GM12878 (cell line): ENCODE measurements at regions not wholly inside any gene's neighbourhood (a gene's known extent, or its start where the extent isn't known, plus 50 kb on each side); places are given as distances from the start of the nearest gene placed in this dataset.

Experiments
- ATAC-seq: fragments of 200-7000 bp; cut with Tn5 transposase; 3 replicates; pipeline ENCODE4 v1.9.1; 2020; ENCODE audit warnings: mild to moderate bottlenecking, moderate library complexity
- BruUV-seq: library from RNA; stranded (reverse); fragments of 400-500 nt; replicated peaks from 2 replicates; lab custom pipeline; 2021; lab: Mats Ljungman, UMichigan
- CTCF ChIA-PET: fragments of 300-600 bp; sonication (Branson Sonifier 250); formaldehyde crosslinking; extraction: SDS; loops from one replicate; lab custom pipeline; 2021; ENCODE audit warnings: inconsistent platforms; lab: Yijun Ruan, JAX
- POLR2A ChIA-PET: fragments of 350-600 bp; formaldehyde crosslinking; extraction: SDS; loops from one replicate; lab custom pipeline; 2021; ENCODE audit warnings: inconsistent platforms; lab: Charles Lee
- RAD21 ChIA-PET: fragments of 300-600 bp; sonication (Branson Sonifier 250); formaldehyde crosslinking; loops from one replicate; lab custom pipeline; 2023; ENCODE audit warnings: antibody characterized with exemption; ENCODE audit not compliant: unreplicated experiment; lab: Charles Lee
- SMC1A ChIA-PET: fragments of 300-600 bp; sonication (Branson Sonifier 250); formaldehyde crosslinking; loops from one replicate; lab custom pipeline; 2023; ENCODE audit not compliant: unreplicated experiment, uncharacterized antibody; lab: Charles Lee
- DNase-seq: peaks from one replicate; pipeline ENCODE4 v3.0.0-alpha.2; 2011; ENCODE audit warnings: low read depth, low spot score
- FAIRE-seq: peaks from 3 replicates; lab custom pipeline; 2011; peaks lifted over from hg19 to GRCh38; lab: Jason Lieb, UNC
- H2AFZ ChIP-seq: 2 replicates; pipeline ENCODE4 v1.6.0; 2011; ENCODE audit warnings: low read depth, low read length, control low read depth; ENCODE audit not compliant: control insufficient read depth
- H3K27ac ChIP-seq: 2 replicates; pipeline ENCODE4 v1.5.1; 2011; ENCODE audit warnings: control low read depth; ENCODE audit not compliant: control insufficient read depth, insufficient read depth
- H3K27me3 ChIP-seq, 2 experiments: replicated peaks in 1 of 2; 2 replicates each; pipeline versions ENCODE4 v1.6.0 to v1.6.1; 2011; ENCODE audit warnings: low read length in 1 of 2; ENCODE audit not compliant: control insufficient read depth in 2 of 2, insufficient read depth in 2 of 2
- H3K36me3 ChIP-seq, 2 experiments: 2 replicates each; pipeline ENCODE4 v1.5.1; 2011; ENCODE audit warnings: low read length in 1 of 2; ENCODE audit not compliant: control insufficient read depth in 2 of 2, insufficient read depth in 2 of 2
- H3K4me1 ChIP-seq: 2 replicates; pipeline ENCODE4 v1.6.1; 2011; ENCODE audit warnings: mild to moderate bottlenecking, low read length, moderate library complexity, mixed read lengths; ENCODE audit not compliant: control insufficient read depth, insufficient read depth
- H3K4me2 ChIP-seq: 2 replicates; pipeline ENCODE4 v1.6.0; 2011; ENCODE audit warnings: control low read depth; ENCODE audit not compliant: control insufficient read depth, insufficient read depth
- H3K4me3 ChIP-seq: fragments of 200-600 bp; sonication (generic); 2 replicates; pipeline ENCODE4 v1.5.1; 2016
- H3K79me2 ChIP-seq: 2 replicates; pipeline ENCODE4 v1.6.0; 2011; ENCODE audit warnings: low read length; ENCODE audit not compliant: control insufficient read depth, insufficient read depth
- H3K9ac ChIP-seq: 2 replicates; pipeline ENCODE4 v1.8.0; 2011; ENCODE audit warnings: low read length, control low read depth, mixed read lengths; ENCODE audit not compliant: control insufficient read depth, insufficient read depth
- H3K9me3 ChIP-seq: replicated peaks from 3 replicates; pipeline ENCODE4 v1.5.1; 2011; ENCODE audit warnings: mild to moderate bottlenecking, low read length; ENCODE audit not compliant: control insufficient read depth, insufficient read depth
- H4K20me1 ChIP-seq: 2 replicates; pipeline ENCODE4 v1.6.0; 2011; ENCODE audit not compliant: control insufficient read depth, insufficient read depth
- CBX5 ChIP-seq: sonication (generic); IDR thresholded peaks from 2 replicates; pipeline ENCODE4 v1.6.1; 2016; ENCODE audit warnings: low read depth, moderate library complexity, mild to moderate bottlenecking, inconsistent platforms
- GABPA ChIP-seq: IDR thresholded peaks from 2 replicates; pipeline ENCODE4 v1.6.1; 2014; ENCODE audit warnings: antibody characterized with exemption, low read depth, mild to moderate bottlenecking, inconsistent platforms
- KAT2A ChIP-seq: conservative IDR thresholded peaks from 2 replicates; pipeline ENCODE4 v1.6.1; 2011; ENCODE audit warnings: low read depth, low read length; ENCODE audit not compliant: control insufficient read depth
- LARP7 ChIP-seq: fragments of 450-650 bp; IDR thresholded peaks from 2 replicates; pipeline ENCODE4 v1.6.1; 2017; ENCODE audit warnings: mild to moderate bottlenecking
- NFIC ChIP-seq: IDR thresholded peaks from 2 replicates; pipeline ENCODE4 v1.6.1; 2012; ENCODE audit warnings: low read depth, mild to moderate bottlenecking, inconsistent platforms, low read length, moderate library complexity
- PML ChIP-seq: IDR thresholded peaks from 2 replicates; pipeline ENCODE4 v1.6.1; 2012; ENCODE audit warnings: low read length, inconsistent platforms
- POU2F2 ChIP-seq: IDR thresholded peaks from 3 replicates; pipeline ENCODE4 v1.6.1; 2011; ENCODE audit warnings: low read depth, mild to moderate bottlenecking, low read length, borderline replicate concordance
- RBBP5 ChIP-seq: fragments of 200-600 bp; sonication (generic); conservative IDR thresholded peaks from 2 replicates; pipeline ENCODE4 v1.6.1; 2016
- SMC3 ChIP-seq: IDR thresholded peaks from 2 replicates; pipeline ENCODE4 v1.6.1; 2011; ENCODE audit warnings: low read length, improper control_type of control experiment, borderline replicate concordance
- TCF7 ChIP-seq: IDR thresholded peaks from 2 replicates; pipeline ENCODE4 v1.6.1; 2014; ENCODE audit warnings: antibody characterized with exemption, borderline replicate concordance
- ZNF274 ChIP-seq: IDR thresholded peaks from one replicate; pipeline ENCODE4 v1.8.0; 2011; ENCODE audit not compliant: insufficient read length, insufficient read depth
- ZNF622 ChIP-seq: fragments of 450-650 bp; IDR thresholded peaks from 2 replicates; pipeline ENCODE4 v1.6.1; 2017; ENCODE audit warnings: mild to moderate bottlenecking, inconsistent platforms
- WGBS: methylation state at CpG from one replicate; pipeline ENCODE4 v1.1.6; 2016; ENCODE audit warnings: low lambda C conversion rate; ENCODE audit not compliant: insufficient replicate concordance, insufficient coverage; ENCODE audit errors: missing lambda C conversion rate; 5-methylcytosine and 5-hydroxymethylcytosine counted together
- in situ Hi-C: fragments of 300-500 bp; cut with MboI; formaldehyde crosslinking; loops from 9 replicates; pipeline ENCODE4 v1.14.3; 2018; ENCODE audit warnings: mixed read lengths
- intact Hi-C: fragments of 100-400 bp; cut with micrococcal nuclease; formaldehyde crosslinking; loops from one replicate; pipeline ENCODE4 v1.14.2; 2022; ENCODE audit not compliant: unreplicated experiment
- TF ChIP-seq, protein P1 (sequence below): fragments of 450-650 bp; IDR thresholded peaks from 2 replicates; pipeline ENCODE4 v1.6.1; 2016; ENCODE audit warnings: mild to moderate bottlenecking
- TF ChIP-seq, protein P2 (sequence below): fragments of 150-350 bp; IDR thresholded peaks from 2 replicates; pipeline ENCODE4 v1.6.1; 2016; ENCODE audit warnings: low read depth, low read length
- TF ChIP-seq, protein P3 (sequence below): fragments of 450-650 bp; conservative IDR thresholded peaks from 2 replicates; pipeline ENCODE4 v1.6.1; 2017; ENCODE audit warnings: mild to moderate bottlenecking, moderate library complexity

DNA sequence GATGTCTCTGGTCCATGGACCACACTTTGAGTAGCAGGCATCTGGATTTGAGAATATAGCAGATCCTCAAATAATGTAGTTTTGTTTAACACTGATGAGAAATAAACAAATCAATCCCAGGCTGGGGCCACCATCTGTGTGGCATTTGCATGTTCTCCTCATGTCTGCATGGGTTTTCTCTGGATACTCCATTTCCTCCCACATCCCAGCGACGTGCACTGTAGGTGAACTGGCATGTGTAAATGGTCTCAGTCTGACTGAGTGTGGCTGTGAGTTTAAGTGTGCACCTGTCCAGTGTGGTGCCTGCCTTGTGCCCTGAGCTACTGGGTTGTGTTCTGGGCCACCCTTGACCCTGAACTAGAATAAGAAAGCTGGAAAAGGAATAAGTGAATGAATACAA is 66.3 kb upstream of the NANOGP8 start:
- no peak overlapping the region for H3K4me3 ChIP-seq
- BruUV-seq = no TSS peak
- TF ChIP-seq LARP7 = no peak
- no peak for TF ChIP-seq NFIC
- TF ChIP-seq, protein P1, sequence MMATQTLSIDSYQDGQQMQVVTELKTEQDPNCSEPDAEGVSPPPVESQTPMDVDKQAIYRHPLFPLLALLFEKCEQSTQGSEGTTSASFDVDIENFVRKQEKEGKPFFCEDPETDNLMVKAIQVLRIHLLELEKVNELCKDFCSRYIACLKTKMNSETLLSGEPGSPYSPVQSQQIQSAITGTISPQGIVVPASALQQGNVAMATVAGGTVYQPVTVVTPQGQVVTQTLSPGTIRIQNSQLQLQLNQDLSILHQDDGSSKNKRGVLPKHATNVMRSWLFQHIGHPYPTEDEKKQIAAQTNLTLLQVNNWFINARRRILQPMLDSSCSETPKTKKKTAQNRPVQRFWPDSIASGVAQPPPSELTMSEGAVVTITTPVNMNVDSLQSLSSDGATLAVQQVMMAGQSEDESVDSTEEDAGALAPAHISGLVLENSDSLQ = no peak
- TF ChIP-seq, protein P2, sequence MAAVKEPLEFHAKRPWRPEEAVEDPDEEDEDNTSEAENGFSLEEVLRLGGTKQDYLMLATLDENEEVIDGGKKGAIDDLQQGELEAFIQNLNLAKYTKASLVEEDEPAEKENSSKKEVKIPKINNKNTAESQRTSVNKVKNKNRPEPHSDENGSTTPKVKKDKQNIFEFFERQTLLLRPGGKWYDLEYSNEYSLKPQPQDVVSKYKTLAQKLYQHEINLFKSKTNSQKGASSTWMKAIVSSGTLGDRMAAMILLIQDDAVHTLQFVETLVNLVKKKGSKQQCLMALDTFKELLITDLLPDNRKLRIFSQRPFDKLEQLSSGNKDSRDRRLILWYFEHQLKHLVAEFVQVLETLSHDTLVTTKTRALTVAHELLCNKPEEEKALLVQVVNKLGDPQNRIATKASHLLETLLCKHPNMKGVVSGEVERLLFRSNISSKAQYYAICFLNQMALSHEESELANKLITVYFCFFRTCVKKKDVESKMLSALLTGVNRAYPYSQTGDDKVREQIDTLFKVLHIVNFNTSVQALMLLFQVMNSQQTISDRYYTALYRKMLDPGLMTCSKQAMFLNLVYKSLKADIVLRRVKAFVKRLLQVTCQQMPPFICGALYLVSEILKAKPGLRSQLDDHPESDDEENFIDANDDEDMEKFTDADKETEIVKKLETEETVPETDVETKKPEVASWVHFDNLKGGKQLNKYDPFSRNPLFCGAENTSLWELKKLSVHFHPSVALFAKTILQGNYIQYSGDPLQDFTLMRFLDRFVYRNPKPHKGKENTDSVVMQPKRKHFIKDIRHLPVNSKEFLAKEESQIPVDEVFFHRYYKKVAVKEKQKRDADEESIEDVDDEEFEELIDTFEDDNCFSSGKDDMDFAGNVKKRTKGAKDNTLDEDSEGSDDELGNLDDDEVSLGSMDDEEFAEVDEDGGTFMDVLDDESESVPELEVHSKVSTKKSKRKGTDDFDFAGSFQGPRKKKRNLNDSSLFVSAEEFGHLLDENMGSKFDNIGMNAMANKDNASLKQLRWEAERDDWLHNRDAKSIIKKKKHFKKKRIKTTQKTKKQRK = no peak
- TF ChIP-seq SMC3 = no peak
- no peak for TF ChIP-seq ZNF622
- no peak for TF ChIP-seq TCF7
- no peak for TF ChIP-seq RBBP5
- TF ChIP-seq GABPA = no peak
- TF ChIP-seq, protein P3, sequence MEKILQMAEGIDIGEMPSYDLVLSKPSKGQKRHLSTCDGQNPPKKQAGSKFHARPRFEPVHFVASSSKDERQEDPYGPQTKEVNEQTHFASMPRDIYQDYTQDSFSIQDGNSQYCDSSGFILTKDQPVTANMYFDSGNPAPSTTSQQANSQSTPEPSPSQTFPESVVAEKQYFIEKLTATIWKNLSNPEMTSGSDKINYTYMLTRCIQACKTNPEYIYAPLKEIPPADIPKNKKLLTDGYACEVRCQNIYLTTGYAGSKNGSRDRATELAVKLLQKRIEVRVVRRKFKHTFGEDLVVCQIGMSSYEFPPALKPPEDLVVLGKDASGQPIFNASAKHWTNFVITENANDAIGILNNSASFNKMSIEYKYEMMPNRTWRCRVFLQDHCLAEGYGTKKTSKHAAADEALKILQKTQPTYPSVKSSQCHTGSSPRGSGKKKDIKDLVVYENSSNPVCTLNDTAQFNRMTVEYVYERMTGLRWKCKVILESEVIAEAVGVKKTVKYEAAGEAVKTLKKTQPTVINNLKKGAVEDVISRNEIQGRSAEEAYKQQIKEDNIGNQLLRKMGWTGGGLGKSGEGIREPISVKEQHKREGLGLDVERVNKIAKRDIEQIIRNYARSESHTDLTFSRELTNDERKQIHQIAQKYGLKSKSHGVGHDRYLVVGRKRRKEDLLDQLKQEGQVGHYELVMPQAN = no peak
- TF ChIP-seq KAT2A = no peak
- TF ChIP-seq ZNF274 = no peak
- no peak for TF ChIP-seq POU2F2
- no peak for TF ChIP-seq CBX5
- no peak for TF ChIP-seq PML
- no peaks in the 10 kb centered on the region for H3K79me2 ChIP-seq
- H3K36me3 ChIP-seq = no peaks in the 10 kb centered on the region
- ChIA-PET RAD21 (no interaction called here), CTCF (no interaction called here), POLR2A (no interaction called here), SMC1A (interaction anchor here (0.7 kb wide), 1 partner anchor 57 kb away, joined by 3 read pairs; no protein-coding TSS in a partner anchor)
- no peak overlapping the region for H3K9ac ChIP-seq
- no peak overlapping the region for H2AFZ ChIP-seq
- WGBS = 3% methylated on average over 2 of the region's 2 CpGs
- no peaks in the 10 kb centered on the region for H3K9me3 ChIP-seq
- no peak overlapping the region for H3K27ac ChIP-seq
- DNase-seq = no peak
- no peaks in the 10 kb centered on the region for H4K20me1 ChIP-seq
- no peak for ATAC-seq
- FAIRE-seq = no peak
- H3K27me3 ChIP-seq = no peaks in the 10 kb centered on the region
- intact Hi-C loops (no loop called here), in situ Hi-C loops (no loop called here)
- no peak overlapping the region for H3K4me2 ChIP-seq
- no peaks in the 10 kb centered on the region for H3K4me1 ChIP-seq
